H1 (cell line): ENCODE measurements at regions not wholly inside any gene's neighbourhood (a gene's known extent, or its start where the extent isn't known, plus 50 kb on each side); places are given as distances from the start of the nearest gene placed in this dataset.

Source experiments
- CEBPB ChIP-seq: IDR thresholded peaks from 2 replicates; pipeline ENCODE4 v1.6.1; 2012; ENCODE audit warnings: low read depth, low read length
- CHD7 ChIP-seq: fragments of 300-600 bp; sonication (generic); IDR thresholded peaks from 2 replicates; pipeline ENCODE4 v1.7.1; 2012; ENCODE audit warnings: low read length, moderate library complexity, mild to moderate bottlenecking, inconsistent platforms; ENCODE audit not compliant: insufficient replicate concordance
- CREB1 ChIP-seq: IDR thresholded peaks from 2 replicates; pipeline ENCODE4 v1.6.1; 2012; ENCODE audit warnings: inconsistent platforms
- JUN ChIP-seq: IDR thresholded peaks from 2 replicates; pipeline ENCODE4 v1.6.1; 2011; ENCODE audit warnings: low read depth, mild to moderate bottlenecking, improper control_type of control experiment, low read length
- MAFK ChIP-seq: IDR thresholded peaks from 2 replicates; pipeline ENCODE4 v1.6.1; 2012; ENCODE audit warnings: low read depth, mild to moderate bottlenecking, improper control_type of control experiment, low read length
- NANOG ChIP-seq: IDR thresholded peaks from 2 replicates; pipeline ENCODE4 v1.6.1; 2011; ENCODE audit warnings: low read length, low read depth, mild to moderate bottlenecking, inconsistent platforms; ENCODE audit not compliant: insufficient read depth, poor library complexity, severe bottlenecking
- POLR2A ChIP-seq, 2 experiments: IDR thresholded peaks; 1 replicate in 1 of 2; 2 replicates in 1 of 2; pipeline ENCODE4 v1.6.1; 2011; ENCODE audit warnings: low read depth in 2 of 2, low read length in 2 of 2, mild to moderate bottlenecking in 2 of 2; ENCODE audit errors: control extremely low read depth in 1 of 2
- RNF2 ChIP-seq: fragments of 200-900, 300-1000 bp; sonication (generic); IDR thresholded peaks from 2 replicates; pipeline ENCODE4 v1.7.1; 2016; ENCODE audit warnings: borderline replicate concordance, low read depth, mild to moderate bottlenecking, antibody characterized with exemption, low read length; ENCODE audit not compliant: poor library complexity, severe bottlenecking; ENCODE audit errors: missing control alignments
- SIRT6 ChIP-seq: IDR thresholded peaks from one replicate; pipeline ENCODE4 v1.7.1; 2012; ENCODE audit warnings: low read length, inconsistent platforms
- SIX5 ChIP-seq: IDR thresholded peaks from 2 replicates; pipeline ENCODE4 v1.6.1; 2011; ENCODE audit warnings: mild to moderate bottlenecking, low read depth, low read length
- SP2 ChIP-seq: IDR thresholded peaks from 2 replicates; pipeline ENCODE4 v1.6.1; 2012; ENCODE audit warnings: mild to moderate bottlenecking, low read length, inconsistent platforms
- TAF7 ChIP-seq: optimal IDR thresholded peaks from 2 replicates; pipeline ENCODE3; 2011; ENCODE audit warnings: low read depth, mild to moderate bottlenecking, inconsistent platforms, low read length, moderate library complexity, borderline replicate concordance

- TF ChIP-seq CHD7 (no peak), POLR2A (IDR thresholded peaks at IDR 0.05; ENCODE audit: control extremely low read depth in 1 of 2, low read depth in 2 of 2, low read length in 2 of 2) (no peak), JUN (no peak), TAF7 (no peak), MAFK (no peak), NANOG (no peak), CEBPB (no peak), CREB1 (no peak), RNF2 (no peak), SP2 (no peak), SIX5 (no peak), SIRT6 (no peak)
Measured at GRCh38 chr7:106781828-106782544, 83.1 kb upstream of the PIK3CG start (continued).
